ENCODE measurements at regions not wholly inside any gene's neighbourhood (a gene's known extent, or its start where the extent isn't known, plus 50 kb on each side); places are given as distances from the start of the nearest gene placed in this dataset.
"Not testable (repeated sequence)": the region's sequence is repeated elsewhere in the genome, so short reads cannot be mapped to it uniquely, and the experiment has no call there.

- no peak for DNase-seq
These were observed 281.0 kb downstream of the CETN3 start for GRCh38 chr5:90128551-90128950.

DNA sequence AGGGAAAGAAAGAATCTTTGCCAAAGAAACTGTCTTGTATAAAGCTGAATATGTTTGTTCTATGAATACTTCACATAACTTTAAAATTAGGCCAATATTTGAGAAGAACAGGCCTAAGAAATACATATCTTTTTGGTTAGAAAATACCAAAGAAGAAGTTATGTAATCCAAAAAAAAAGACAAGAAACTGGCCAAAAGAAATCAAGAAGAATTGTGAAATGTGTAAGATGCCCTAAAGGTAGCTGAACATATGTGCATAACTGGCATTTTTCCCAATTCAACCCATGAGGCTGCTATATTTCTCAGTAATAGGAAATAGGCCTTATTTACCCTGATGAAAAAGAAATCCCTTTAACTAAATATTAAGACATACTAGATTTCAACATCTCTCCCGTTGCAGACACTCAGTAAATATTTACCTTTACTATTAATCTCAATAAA, 290.0 kb downstream of the CETN3 start:
- DNase-seq, result no peak

GRCh38 chr5:90117005-90117404, 292.6 kb downstream of the CETN3 start:
- DNase-seq, result no peak

- DNase-seq, result no peak
These were observed 296.4 kb downstream of the CETN3 start for GRCh38 chr5:90113108-90113507.

GRCh38 chr5:90112033-90112692, 297.4 kb downstream of the CETN3 start:
- no peak for DNase-seq

DNA sequence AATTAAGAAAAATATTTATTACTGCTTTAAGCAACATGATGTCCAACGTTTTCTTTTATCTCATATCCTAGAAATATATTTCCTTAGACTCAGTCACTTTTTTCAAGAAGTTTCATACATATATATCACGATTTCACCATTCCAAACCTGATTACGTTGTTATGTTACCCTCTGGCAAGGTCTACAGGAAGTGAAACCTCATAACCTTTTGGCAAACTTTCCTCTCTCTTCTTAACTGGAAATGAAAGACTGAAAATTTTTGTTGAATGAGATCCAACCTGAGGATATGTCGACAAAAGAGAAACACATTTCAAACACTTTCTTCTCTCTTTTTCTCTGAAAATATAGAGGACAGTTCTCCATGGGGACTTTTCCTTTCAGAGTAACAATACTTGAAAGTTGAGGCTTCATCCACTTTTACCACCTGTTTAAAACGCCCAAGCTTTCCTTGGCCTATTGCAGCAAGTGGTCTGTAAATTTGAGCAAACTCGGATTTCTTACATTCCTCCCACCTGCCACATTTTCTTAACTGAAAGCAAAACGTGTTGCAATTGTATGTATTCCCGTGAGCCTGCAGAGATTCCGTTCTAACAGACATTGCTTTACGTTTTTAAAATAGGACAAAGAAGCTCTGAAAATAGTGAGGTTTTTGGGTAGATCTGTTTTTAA, 298.1 kb downstream of the CETN3 start:
- DNase-seq, result no peak

DNA sequence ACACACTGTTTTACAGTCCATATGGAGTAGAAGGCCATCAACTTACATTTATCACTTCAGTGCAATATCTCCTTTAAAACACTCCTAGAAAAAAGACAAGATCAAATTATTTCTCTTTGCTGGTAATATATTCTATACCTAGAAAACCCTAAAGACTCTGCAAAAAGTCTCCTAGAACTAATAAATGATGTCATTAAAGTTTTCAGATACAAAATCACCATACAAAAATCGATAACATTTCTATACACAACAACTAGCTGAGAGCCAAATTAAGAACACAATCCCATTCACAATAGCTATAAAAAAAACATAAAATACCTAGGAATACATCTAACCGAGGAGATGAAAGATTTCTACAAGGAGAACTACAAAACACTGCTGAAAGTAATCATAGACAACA, 300.3 kb downstream of the CETN3 start:
- DNase-seq, result no peak

- no peak for DNase-seq
These were observed 310.5 kb downstream of the CETN3 start for GRCh38 chr5:90099099-90099498.

- DNase-seq, result no peak
These were observed 312.5 kb downstream of the CETN3 start for GRCh38 chr5:90097082-90097477.

GRCh38 chr5:90096415-90097081, 313.0 kb downstream of the CETN3 start:
- no peak for DNase-seq

- DNase-seq, result no peak
These were observed 314.1 kb downstream of the CETN3 start for GRCh38 chr5:90095292-90096060.

DNA sequence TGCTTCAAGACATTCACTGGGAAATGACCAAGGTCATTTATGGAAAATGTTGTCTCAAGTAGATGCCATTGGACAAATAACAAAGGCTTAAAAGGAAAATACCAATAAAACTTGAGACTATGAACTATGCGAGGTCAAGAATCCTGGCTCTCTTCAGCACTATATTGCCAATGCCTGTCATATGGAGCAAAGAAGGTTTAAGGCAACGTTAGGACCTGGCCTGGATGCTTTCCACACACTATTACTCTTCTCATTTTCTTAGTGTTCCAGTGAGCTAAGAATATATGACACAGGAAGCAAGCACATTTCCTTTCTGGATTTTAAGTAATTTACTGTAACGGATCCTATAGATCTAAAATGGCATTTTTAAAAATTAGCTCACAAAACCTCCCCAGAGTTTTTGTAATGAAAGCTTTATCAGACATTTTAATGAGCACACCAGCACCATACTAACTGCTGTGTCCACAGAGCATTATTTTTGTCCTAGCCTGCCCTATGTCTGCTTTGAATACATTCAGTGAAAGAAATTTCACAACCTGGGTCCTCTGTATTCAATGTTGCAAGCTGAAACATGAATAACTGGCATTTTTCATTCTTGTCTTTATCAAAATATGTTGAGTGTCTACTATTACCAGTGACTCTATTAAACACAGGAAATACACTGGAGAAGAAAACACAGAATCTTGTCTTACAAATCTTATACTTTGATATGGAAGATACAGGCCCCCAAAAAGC, 315.6 kb downstream of the CETN3 start:
- no peak for DNase-seq

DNA sequence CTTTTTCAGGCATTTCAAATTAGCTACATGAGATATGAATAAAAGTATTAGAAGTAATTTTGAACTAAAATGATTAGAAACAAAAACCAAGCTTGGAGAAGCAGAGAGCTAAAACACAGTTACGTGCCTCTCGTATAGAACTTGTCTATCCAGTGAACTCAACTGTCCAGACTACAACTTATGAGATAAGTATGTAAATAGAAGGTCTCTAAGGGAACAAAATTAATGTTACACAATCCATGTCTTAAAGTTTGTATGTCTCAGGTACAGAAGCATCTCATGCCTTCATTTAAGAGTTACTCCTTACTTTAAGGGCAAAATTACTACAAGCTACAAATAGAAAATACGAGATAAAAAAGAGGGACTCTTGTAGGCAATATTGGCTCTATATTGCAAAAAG, 316.8 kb downstream of the CETN3 start:
- DNase-seq, result no peak

GRCh38 chr5:90084342-90084741, 325.2 kb downstream of the CETN3 start:
- no peak for DNase-seq

DNA sequence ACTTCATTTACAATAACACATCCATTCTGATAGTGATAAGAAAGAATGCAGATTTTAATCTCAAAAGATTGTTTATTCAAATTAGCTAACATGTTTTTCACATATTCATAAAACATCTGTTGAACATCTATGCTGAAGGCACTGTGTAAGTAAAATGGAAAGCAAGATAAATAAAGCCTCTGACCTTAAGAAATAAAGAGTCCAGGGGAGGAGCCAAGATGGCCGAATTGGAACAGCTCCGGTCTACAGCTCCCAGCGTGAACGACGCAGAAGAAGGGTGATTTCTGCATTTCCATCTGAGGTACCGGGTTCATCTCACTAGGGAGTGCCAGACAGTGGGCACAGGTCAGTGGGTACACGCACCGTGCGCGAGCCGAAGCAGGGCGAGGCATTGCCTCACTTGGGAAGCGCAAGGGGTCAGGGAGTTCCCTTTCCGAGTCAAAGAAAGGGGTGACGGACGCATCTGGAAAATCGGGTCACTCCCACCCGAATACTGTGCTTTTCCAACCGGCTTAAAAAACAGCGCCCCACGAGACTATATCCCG, 336.5 kb downstream of the CETN3 start:
- DNase-seq, result not testable (repeated sequence)

GRCh38 chr5:90071656-90072055, 337.9 kb downstream of the CETN3 start:
- DNase-seq, result no peak

GRCh38 chr5:90071066-90071465, 338.5 kb downstream of the CETN3 start:
- DNase-seq, result no peak

GRCh38 chr5:90066920-90067319, 342.6 kb downstream of the CETN3 start:
- DNase-seq, result no peak

DNA sequence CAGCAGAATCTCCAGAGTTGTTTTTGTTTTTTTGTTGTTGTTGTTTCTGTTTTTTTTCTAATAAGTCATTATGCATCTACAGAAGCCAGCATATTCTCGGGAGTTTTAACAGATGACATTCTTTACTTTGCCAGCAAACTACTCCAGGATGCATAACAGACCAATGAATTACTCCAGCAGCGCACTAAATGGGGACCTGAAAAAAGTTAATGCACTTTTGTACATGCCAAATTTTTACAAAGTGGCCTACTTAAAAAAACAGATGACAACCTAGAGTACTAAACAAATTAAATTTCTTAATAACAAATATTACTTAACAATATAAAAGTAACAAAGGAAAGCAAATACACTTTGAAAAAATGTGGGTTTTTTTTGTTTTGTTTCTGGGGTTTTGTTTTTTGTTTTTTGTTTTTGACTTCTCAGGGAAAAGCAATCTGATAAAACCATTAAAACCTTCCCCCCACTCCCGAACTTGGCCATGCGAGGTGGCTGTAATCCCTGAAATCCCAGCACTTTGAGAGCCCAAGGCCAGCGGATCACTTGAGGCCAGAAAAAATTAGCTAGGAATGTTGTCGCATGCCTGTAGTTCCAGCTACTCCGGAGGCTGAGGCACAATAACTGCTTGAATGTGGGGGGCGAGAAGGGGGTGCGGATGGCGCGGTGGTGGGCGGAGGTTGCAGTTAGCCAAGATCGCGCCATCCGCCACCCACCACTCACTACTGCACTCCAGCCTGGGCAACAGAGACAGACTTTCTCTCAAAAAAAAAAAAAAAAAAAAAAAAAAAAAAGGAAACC, 352.4 kb downstream of the CETN3 start:
- DNase-seq, result no peak

- DNase-seq, result no peak
These were observed 353.7 kb downstream of the CETN3 start for GRCh38 chr5:90055831-90056328.

DNA sequence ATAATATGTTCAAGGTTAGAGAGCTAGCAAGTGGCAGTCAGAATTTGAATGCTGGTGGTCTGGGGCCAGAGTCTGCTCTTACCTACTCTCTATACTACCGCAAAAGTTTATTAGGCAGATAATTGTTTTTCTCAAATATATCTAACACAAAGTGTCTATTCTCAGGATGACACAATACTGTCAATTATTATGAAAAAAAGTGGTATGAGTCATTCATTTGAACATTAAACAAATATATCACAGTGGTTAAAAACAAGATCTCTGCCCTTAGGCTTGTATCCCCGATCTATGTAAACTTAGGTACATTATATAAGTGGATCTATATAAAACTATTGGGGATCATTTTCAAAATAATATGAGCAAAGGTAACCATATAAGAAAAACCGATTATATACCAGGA, 354.9 kb downstream of the CETN3 start:
- no peak for DNase-seq
